DOHH2 (cell line): ENCODE measurements at regions not wholly inside any gene's neighbourhood (a gene's known extent, or its start where the extent isn't known, plus 50 kb on each side); places are given as distances from the start of the nearest gene placed in this dataset.

Experiments
- H3F3A ChIP-seq: fragments of 200-600 bp; sonication (generic), shearing (Covaris generic); 2 replicates; pipeline ENCODE4 v1.6.0; 2016; ENCODE audit warnings: antibody characterized with exemption, mild to moderate bottlenecking; ENCODE audit not compliant: control insufficient read depth, insufficient read depth
- H3K27ac ChIP-seq: fragments of 200-600 bp; sonication (generic); 2 replicates; pipeline ENCODE4 v1.5.1; 2014; ENCODE audit warnings: low read depth, mild to moderate bottlenecking, low read length, moderate library complexity
- H3K27me3 ChIP-seq: fragments of 200-600 bp; sonication (generic); 2 replicates; pipeline ENCODE4 v1.6.1; 2014; ENCODE audit warnings: mild to moderate bottlenecking, low read length, mixed read lengths; ENCODE audit not compliant: control insufficient read depth
- H3K36me3 ChIP-seq: fragments of 200-600 bp; sonication (generic); 2 replicates; pipeline ENCODE4 v1.6.1; 2014; ENCODE audit warnings: mild to moderate bottlenecking, low read length, moderate library complexity, mixed read lengths; ENCODE audit not compliant: control insufficient read depth
- H3K4me1 ChIP-seq: fragments of 200-600 bp; sonication (generic); 2 replicates; pipeline ENCODE4 v1.6.1; 2014; ENCODE audit warnings: mild to moderate bottlenecking, low read length, mixed read lengths; ENCODE audit not compliant: control insufficient read depth
- H3K4me2 ChIP-seq: fragments of 200-600 bp; sonication (generic); 2 replicates; pipeline ENCODE4 v1.6.0; 2014; ENCODE audit warnings: mild to moderate bottlenecking, low read length, moderate library complexity
- H3K4me3 ChIP-seq: fragments of 200-600 bp; sonication (generic); 2 replicates; pipeline ENCODE4 v1.5.1; 2014; ENCODE audit warnings: mild to moderate bottlenecking, low read length, mixed read lengths
- H3K79me2 ChIP-seq: fragments of 200-600 bp; sonication (generic); 2 replicates; pipeline ENCODE4 v1.6.1; 2014; ENCODE audit warnings: mild to moderate bottlenecking, low read length, mixed read lengths; ENCODE audit not compliant: control insufficient read depth
- H3K9me2 ChIP-seq: fragments of 200-600 bp; sonication (generic); replicated peaks from 2 replicates; pipeline ENCODE4 v1.6.1; 2014; ENCODE audit warnings: mild to moderate bottlenecking, low read length, mixed read lengths; ENCODE audit not compliant: control insufficient read depth
- H3K9me3 ChIP-seq: fragments of 200-600 bp; sonication (generic); 2 replicates; pipeline ENCODE4 v1.6.1; 2014; ENCODE audit warnings: antibody characterized with exemption, low read length, mixed read lengths; ENCODE audit not compliant: control insufficient read depth, insufficient read depth
- H4K20me1 ChIP-seq: fragments of 200-600 bp; sonication (generic); 2 replicates; pipeline ENCODE4 v1.6.0; 2014; ENCODE audit warnings: low read depth, mild to moderate bottlenecking, antibody characterized with exemption, low read length, moderate library complexity; ENCODE audit not compliant: control insufficient read depth, insufficient read depth
- EZH2phosphoT487 ChIP-seq: fragments of 200-600 bp; sonication (generic); IDR thresholded peaks from 2 replicates; pipeline ENCODE4 v1.6.1; 2017; ENCODE audit warnings: borderline replicate concordance, mild to moderate bottlenecking, antibody characterized with exemption, low read length, moderate library complexity, mixed read lengths
- TF ChIP-seq, protein P1 (sequence below): fragments of 200-600 bp; sonication (generic); IDR thresholded peaks from one replicate; pipeline ENCODE4 v1.5.1; 2014; ENCODE audit warnings: antibody characterized with exemption, mild to moderate bottlenecking, low read depth, low read length; ENCODE audit not compliant: poor library complexity, severe bottlenecking

DNA sequence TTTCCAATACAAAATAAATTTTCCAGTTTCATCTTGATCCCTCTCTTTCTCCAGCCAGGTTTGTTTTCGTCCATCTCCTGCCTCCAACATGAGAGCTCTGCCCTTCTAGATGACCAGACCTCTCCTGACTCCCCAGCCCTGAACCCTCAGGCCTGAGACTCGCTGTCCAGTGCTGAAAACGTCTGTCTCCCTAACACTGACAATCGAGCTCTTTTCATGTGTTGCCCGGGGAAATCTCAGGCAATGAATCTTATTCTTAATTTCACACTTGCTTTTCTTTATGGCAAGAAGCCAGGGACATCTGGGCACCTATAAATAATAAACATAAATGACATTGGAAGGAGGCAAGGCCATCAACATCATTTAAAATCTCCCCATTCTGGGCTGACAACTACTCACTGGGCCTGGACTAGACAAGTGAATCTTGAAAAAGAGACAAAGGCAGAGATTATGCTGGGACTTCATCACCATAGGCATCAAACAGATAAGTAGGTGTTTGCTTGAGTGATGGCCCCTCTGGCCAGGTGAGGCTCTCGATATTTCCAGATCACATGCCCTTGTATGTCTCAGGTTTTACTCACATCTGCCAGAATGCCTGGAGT lies 274.5 kb upstream of the B3GAT1 start:
- H3K9me3 ChIP-seq: no peaks in the 10 kb centered on the region
- H3K79me2 ChIP-seq: no peaks in the 10 kb centered on the region
- H4K20me1 ChIP-seq: no peaks in the 10 kb centered on the region
- H3F3A ChIP-seq: no peaks in the 10 kb centered on the region
- no peak for TF ChIP-seq EZH2phosphoT487
- TF ChIP-seq, protein P1, sequence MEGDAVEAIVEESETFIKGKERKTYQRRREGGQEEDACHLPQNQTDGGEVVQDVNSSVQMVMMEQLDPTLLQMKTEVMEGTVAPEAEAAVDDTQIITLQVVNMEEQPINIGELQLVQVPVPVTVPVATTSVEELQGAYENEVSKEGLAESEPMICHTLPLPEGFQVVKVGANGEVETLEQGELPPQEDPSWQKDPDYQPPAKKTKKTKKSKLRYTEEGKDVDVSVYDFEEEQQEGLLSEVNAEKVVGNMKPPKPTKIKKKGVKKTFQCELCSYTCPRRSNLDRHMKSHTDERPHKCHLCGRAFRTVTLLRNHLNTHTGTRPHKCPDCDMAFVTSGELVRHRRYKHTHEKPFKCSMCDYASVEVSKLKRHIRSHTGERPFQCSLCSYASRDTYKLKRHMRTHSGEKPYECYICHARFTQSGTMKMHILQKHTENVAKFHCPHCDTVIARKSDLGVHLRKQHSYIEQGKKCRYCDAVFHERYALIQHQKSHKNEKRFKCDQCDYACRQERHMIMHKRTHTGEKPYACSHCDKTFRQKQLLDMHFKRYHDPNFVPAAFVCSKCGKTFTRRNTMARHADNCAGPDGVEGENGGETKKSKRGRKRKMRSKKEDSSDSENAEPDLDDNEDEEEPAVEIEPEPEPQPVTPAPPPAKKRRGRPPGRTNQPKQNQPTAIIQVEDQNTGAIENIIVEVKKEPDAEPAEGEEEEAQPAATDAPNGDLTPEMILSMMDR: no peak
- no peaks in the 10 kb centered on the region for H3K36me3 ChIP-seq
- H3K4me2 ChIP-seq: no peak overlapping the region
- H3K27ac ChIP-seq: no peak overlapping the region
- no peaks in the 10 kb centered on the region for H3K27me3 ChIP-seq
- no peaks in the 10 kb centered on the region for H3K4me1 ChIP-seq
- H3K9me2 ChIP-seq: no peaks in the 10 kb centered on the region
- H3K4me3 ChIP-seq: no peak overlapping the region

DNA sequence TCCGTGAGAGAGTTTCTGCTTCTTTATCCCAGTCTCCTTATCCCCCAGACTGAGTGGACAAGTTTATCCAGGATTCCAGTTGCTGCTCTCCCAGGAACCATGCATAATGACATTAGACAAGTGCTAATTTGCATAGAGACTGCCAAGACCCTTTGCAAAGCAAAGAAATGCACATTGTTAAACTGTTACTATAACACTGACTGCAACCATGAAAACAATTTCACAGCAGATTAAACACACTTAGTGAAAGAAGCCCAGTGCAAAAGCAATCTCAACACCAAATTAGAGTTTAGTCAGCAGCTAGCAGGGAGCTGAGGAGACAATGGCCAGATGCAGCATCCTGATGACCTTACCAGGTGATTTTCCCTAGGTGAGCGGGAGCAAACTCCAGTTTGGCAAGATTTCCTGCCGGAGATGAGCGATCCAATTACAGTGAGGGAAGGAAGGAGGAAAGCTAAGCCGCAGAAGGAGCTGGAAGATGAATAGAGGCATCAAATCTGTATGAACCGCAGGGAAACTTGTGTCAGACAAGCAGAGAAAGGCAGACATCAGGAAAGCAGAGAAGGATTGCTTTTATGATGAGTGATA lies 273.8 kb upstream of the B3GAT1 start:
- Histone ChIP-seq H3K79me2 (no peaks in the 10 kb centered on the region), H3K36me3 (no peaks in the 10 kb centered on the region), H3F3A (no peaks in the 10 kb centered on the region), H4K20me1 (no peaks in the 10 kb centered on the region), H3K9me2 (no peaks in the 10 kb centered on the region), H3K4me2 (no peak overlapping the region), H3K27me3 (no peaks in the 10 kb centered on the region), H3K9me3 (no peaks in the 10 kb centered on the region), H3K4me3 (no peak overlapping the region), H3K27ac (no peak overlapping the region), H3K4me1 (no peaks in the 10 kb centered on the region)
- TF ChIP-seq, protein P1: no peak
- TF ChIP-seq EZH2phosphoT487: no peak

GRCh38 chr11:134684576-134684975 lies 272.5 kb upstream of the B3GAT1 start:
- H3K79me2 ChIP-seq: no peaks in the 10 kb centered on the region
- no peak for TF ChIP-seq EZH2phosphoT487
- TF ChIP-seq, protein P1: no peak
- H3F3A ChIP-seq: no peaks in the 10 kb centered on the region
- H3K4me2 ChIP-seq: no peak overlapping the region
- H3K27ac ChIP-seq: no peak overlapping the region
- no peaks in the 10 kb centered on the region for H4K20me1 ChIP-seq
- no peaks in the 10 kb centered on the region for H3K27me3 ChIP-seq
- H3K4me1 ChIP-seq: no peaks in the 10 kb centered on the region
- no peaks in the 10 kb centered on the region for H3K9me2 ChIP-seq
- no peaks in the 10 kb centered on the region for H3K9me3 ChIP-seq
- H3K4me3 ChIP-seq: no peak overlapping the region
- no peaks in the 10 kb centered on the region for H3K36me3 ChIP-seq
